Stromal cell of bone marrow (primary cell): ENCODE measurements at regions not wholly inside any gene's neighbourhood (a gene's known extent, or its start where the extent isn't known, plus 50 kb on each side); places are given as distances from the start of the nearest gene placed in this dataset.
"Not testable (repeated sequence)": the region's sequence is repeated elsewhere in the genome, so short reads cannot be mapped to it uniquely, and the experiment has no call there.

Experiments
- DNase-seq: peaks from one replicate; pipeline ENCODE4 v3.0.0-alpha.2; 2012; ENCODE audit warnings: low read depth

- DNase-seq = not testable (repeated sequence)
These were observed 111.6 kb downstream of the CRLF3 start for GRCh38 chr17:30712859-30713258.

GRCh38 chr17:30711626-30712507 lies 112.6 kb downstream of the CRLF3 start:
- DNase-seq = not testable (repeated sequence)

GRCh38 chr17:30711176-30711575 lies 113.3 kb downstream of the CRLF3 start:
- not testable (repeated sequence) for DNase-seq

GRCh38 chr17:30710276-30711088 lies 114.0 kb downstream of the CRLF3 start:
- not testable (repeated sequence) for DNase-seq

- not testable (repeated sequence) for DNase-seq
These were observed 114.8 kb downstream of the CRLF3 start for GRCh38 chr17:30709561-30710275.

GRCh38 chr17:30709096-30709495 lies 115.4 kb downstream of the CRLF3 start:
- not testable (repeated sequence) for DNase-seq

GRCh38 chr17:30708241-30709078 lies 116.0 kb downstream of the CRLF3 start:
- peak; percentile 91 for DNase-seq

- not testable (repeated sequence) for DNase-seq
These were observed 116.7 kb downstream of the CRLF3 start for GRCh38 chr17:30707724-30708240.

GRCh38 chr17:30706461-30707335 lies 117.8 kb downstream of the CRLF3 start:
- not testable (repeated sequence) for DNase-seq

GRCh38 chr17:30706004-30706403 lies 118.5 kb downstream of the CRLF3 start:
- DNase-seq = not testable (repeated sequence)

GRCh38 chr17:30701498-30701989 lies 122.9 kb downstream of the CRLF3 start:
- no peak for DNase-seq

GRCh38 chr17:30700833-30701232 lies 123.7 kb downstream of the CRLF3 start:
- not testable (repeated sequence) for DNase-seq

GRCh38 chr17:30697619-30698460 lies 126.7 kb downstream of the CRLF3 start:
- not testable (repeated sequence) for DNase-seq

- no peak for DNase-seq
These were observed 128.3 kb downstream of the CRLF3 start for GRCh38 chr17:30696234-30696633.

GRCh38 chr17:30695265-30695811 lies 129.2 kb downstream of the CRLF3 start:
- not testable (repeated sequence) for DNase-seq

GRCh38 chr17:30693772-30694171 lies 130.7 kb downstream of the CRLF3 start:
- not testable (repeated sequence) for DNase-seq

GRCh38 chr17:30689266-30690000 lies 135.1 kb downstream of the CRLF3 start:
- not testable (repeated sequence) for DNase-seq
